ENCODE measurements at regions not wholly inside any gene's neighbourhood (a gene's known extent, or its start where the extent isn't known, plus 50 kb on each side); places are given as distances from the start of the nearest gene placed in this dataset.
"Not testable (repeated sequence)": the region's sequence is repeated elsewhere in the genome, so short reads cannot be mapped to it uniquely, and the experiment has no call there.

DNA sequence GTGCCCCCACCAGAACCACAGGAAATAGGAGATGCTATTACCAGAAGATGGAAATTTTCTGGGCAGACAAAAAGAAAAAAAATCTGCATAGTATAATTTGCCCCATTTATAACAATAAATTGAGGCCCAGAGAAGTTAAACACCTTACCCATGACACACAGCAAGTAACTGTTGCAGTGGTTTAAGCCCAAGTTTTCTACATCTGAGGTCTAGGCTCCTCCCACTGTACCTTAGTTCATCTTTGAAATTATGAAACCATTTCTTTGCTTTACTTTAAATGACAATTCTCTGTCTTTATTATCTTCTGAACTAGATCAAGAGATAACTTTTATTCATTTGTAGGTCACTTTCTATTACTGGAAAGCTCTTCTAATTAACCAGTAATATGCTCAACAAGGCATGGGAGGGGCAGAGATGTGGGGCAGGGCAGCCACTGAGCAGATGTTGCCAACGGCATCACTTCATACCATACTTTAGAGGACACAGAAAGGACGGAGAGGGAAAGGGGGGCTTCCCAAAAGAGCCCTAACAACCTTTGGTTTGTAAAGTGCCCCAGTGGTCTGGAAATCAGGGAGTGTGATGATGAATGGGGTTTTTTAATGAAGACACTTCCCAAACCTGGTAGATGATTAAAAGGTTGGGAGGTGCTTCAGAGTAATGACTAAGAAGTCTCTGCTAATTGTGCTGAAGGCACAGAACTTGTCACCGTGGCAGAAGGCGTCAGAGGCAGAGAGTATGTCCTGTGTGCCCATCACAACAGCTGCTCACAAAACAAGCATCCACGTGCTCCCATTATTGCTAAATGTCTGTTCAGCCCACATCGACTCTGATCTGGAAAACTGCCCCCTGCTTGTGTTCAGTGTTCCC, 342.5 kb downstream of the SHQ1 start:
- H3K14ac ChIP-seq (replicated peaks; ENCODE audit: low read depth, low read length) = no peak overlapping the region
- peaks cover 39% of the 10 kb centered on the region for H3K27me3 ChIP-seq (ENCODE audit: control insufficient read depth, insufficient read depth, low read length)
- no peak overlapping the region for H4K8ac ChIP-seq (ENCODE audit: low read depth in 2 of 2, low read length in 2 of 2)
- H3K36me3 ChIP-seq (ENCODE audit: control insufficient read depth, insufficient read depth, low read length) = no peaks in the 10 kb centered on the region
- H4K5ac ChIP-seq (ENCODE audit: low read depth, low read length) = no peak overlapping the region
- no peak overlapping the region for H2BK20ac ChIP-seq (ENCODE audit: low read depth, low read length)
- POLR2A ChIA-PET (ENCODE audit: unreplicated experiment) = no interaction called here
- no peak for TF ChIP-seq BHLHE40 (IDR thresholded peaks at IDR 0.05; ENCODE audit: low read depth, low read length)
- TF ChIP-seq FOS (IDR thresholded peaks at IDR 0.05; ENCODE audit: low read depth, low read length) = no peak
- no peak for TF ChIP-seq NFE2L2 (IDR thresholded peaks at IDR 0.05; ENCODE audit: low read depth, low read length)
- no peak overlapping the region for H3K23ac ChIP-seq (ENCODE audit: low read depth, low read length)
- H3K4me2 ChIP-seq (ENCODE audit: low read depth, low read length) = no peak overlapping the region
- BruUV-seq (replicated peaks) = no TSS peak
- H2BK5ac ChIP-seq (ENCODE audit: low read depth, low read length, poor library complexity, severe bottlenecking) = no peak overlapping the region
- H3K27ac ChIP-seq (ENCODE audit: insufficient read depth, low read length) = no peak overlapping the region
- WGBS, 2 experiments (ENCODE audit: extremely low coverage in 2 of 2, insufficient read length in 1 of 2) = 70% methylated on average over 2 of the region's 6 CpGs; no CpG with 5 or more reads in 1 of the 2 experiments
- no peak overlapping the region for H2AFZ ChIP-seq (replicated peaks; ENCODE audit: low read length, poor library complexity)
- no peak overlapping the region for H3K4me3 ChIP-seq (ENCODE audit: insufficient read depth, low read depth, low read length)
- ATAC-seq (ENCODE audit: low read depth) (no peak), DNase-seq (no peak)
- no peaks in the 10 kb centered on the region for H3K9me1 ChIP-seq (ENCODE audit: insufficient read depth, low read length)
- H2BK15ac ChIP-seq (ENCODE audit: low read depth, low read length) = no peak overlapping the region
- dilution Hi-C loops (cut with HindIII; ENCODE audit: low sequenced_read_pairs, unreplicated experiment) (no loop called here), in situ Hi-C loops (cut with MboI; ENCODE audit: low sequenced_read_pairs) (no loop called here), intact Hi-C loops (cut with micrococcal nuclease) (no loop called here)
- no peaks in the 10 kb centered on the region for H4K20me1 ChIP-seq (ENCODE audit: insufficient read depth, low read length)
- H3K18ac ChIP-seq (ENCODE audit: low read depth, low read length) = no peak overlapping the region
- CTCF ChIA-PET = no interaction called here
- H2AK9ac ChIP-seq (replicated peaks; ENCODE audit: low read depth, low read length, poor library complexity) = no peak overlapping the region
- H2BK120ac ChIP-seq (ENCODE audit: low read depth, low read length) = no peak overlapping the region
- no peak overlapping the region for H3K56ac ChIP-seq (ENCODE audit: extremely low read depth, insufficient read depth, low read length)
- H3K79me1 ChIP-seq (ENCODE audit: low read depth in 1 of 2, low read length in 2 of 2) = no peaks in the 10 kb centered on the region
- no peak overlapping the region for H4K91ac ChIP-seq (ENCODE audit: insufficient read depth, low read depth, low read length)
- H3K4me1 ChIP-seq (ENCODE audit: control insufficient read depth, insufficient read depth, low read length) = no peaks in the 10 kb centered on the region
- H3K9ac ChIP-seq (ENCODE audit: low read depth, low read length) = no peak overlapping the region
- no peak overlapping the region for H2AK5ac ChIP-seq (ENCODE audit: low read depth, low read length)
- peaks cover 4% of the 10 kb centered on the region for H3K9me3 ChIP-seq (ENCODE audit: control insufficient read depth, insufficient read depth, low read length)
- H3K4ac ChIP-seq (ENCODE audit: low read depth, low read length) = no peak overlapping the region

GRCh38 chr3:72497501-72497900, 350.7 kb downstream of the SHQ1 start:
- H3K9me1 ChIP-seq (ENCODE audit: insufficient read depth, low read length); H3K4me3 ChIP-seq (ENCODE audit: insufficient read depth, low read depth, low read length); H2BK120ac ChIP-seq (ENCODE audit: low read depth, low read length); H2BK5ac ChIP-seq (ENCODE audit: low read depth, low read length, poor library complexity, severe bottlenecking); H3K18ac ChIP-seq (ENCODE audit: low read depth, low read length); H2AFZ ChIP-seq (replicated peaks; ENCODE audit: low read length, poor library complexity); H3K4ac ChIP-seq (ENCODE audit: low read depth, low read length); H2BK15ac ChIP-seq (ENCODE audit: low read depth, low read length); BruUV-seq (replicated peaks); H4K5ac ChIP-seq (ENCODE audit: low read depth, low read length); H3K4me2 ChIP-seq (ENCODE audit: low read depth, low read length); H4K91ac ChIP-seq (ENCODE audit: insufficient read depth, low read depth, low read length); H3K14ac ChIP-seq (replicated peaks; ENCODE audit: low read depth, low read length); ATAC-seq (ENCODE audit: low read depth); in situ Hi-C loops (cut with MboI; ENCODE audit: low sequenced_read_pairs); H3K9me3 ChIP-seq (ENCODE audit: control insufficient read depth, insufficient read depth, low read length); H3K27ac ChIP-seq (ENCODE audit: insufficient read depth, low read length); H4K20me1 ChIP-seq (ENCODE audit: insufficient read depth, low read length); POLR2A ChIA-PET (ENCODE audit: unreplicated experiment); CTCF ChIA-PET; H2BK20ac ChIP-seq (ENCODE audit: low read depth, low read length); DNase-seq; H3K23ac ChIP-seq (ENCODE audit: low read depth, low read length); H4K8ac ChIP-seq (ENCODE audit: low read depth in 2 of 2, low read length in 2 of 2); H2AK9ac ChIP-seq (replicated peaks; ENCODE audit: low read depth, low read length, poor library complexity); dilution Hi-C loops (cut with HindIII; ENCODE audit: low sequenced_read_pairs, unreplicated experiment); intact Hi-C loops (cut with micrococcal nuclease); H2AK5ac ChIP-seq (ENCODE audit: low read depth, low read length); H3K56ac ChIP-seq (ENCODE audit: extremely low read depth, insufficient read depth, low read length); H3K79me1 ChIP-seq (ENCODE audit: low read depth in 1 of 2, low read length in 2 of 2); H3K4me1 ChIP-seq (ENCODE audit: control insufficient read depth, insufficient read depth, low read length); H3K36me3 ChIP-seq (ENCODE audit: control insufficient read depth, insufficient read depth, low read length); H3K9ac ChIP-seq (ENCODE audit: low read depth, low read length): not testable (repeated sequence)
- no CpG with 5 or more reads among the region's 7 CpGs for WGBS, 2 experiments (ENCODE audit: extremely low coverage in 2 of 2, insufficient read length in 1 of 2)
- peaks cover 12% of the 10 kb centered on the region for H3K27me3 ChIP-seq (ENCODE audit: control insufficient read depth, insufficient read depth, low read length)

All from IMR-90 (cell line).